H9 (cell line): ENCODE measurements at regions not wholly inside any gene's neighbourhood (a gene's known extent, or its start where the extent isn't known, plus 50 kb on each side); places are given as distances from the start of the nearest gene placed in this dataset.

Source experiments
- DNase-seq: peaks from one replicate; pipeline ENCODE4 v3.0.0-alpha.2; 2017
- H2AFZ ChIP-seq: one replicate; pipeline ENCODE4 v1.6.1; 2013; ENCODE audit warnings: mild to moderate bottlenecking, low read length, control low read depth, moderate library complexity
- H2AK5ac ChIP-seq: 2 replicates; pipeline ENCODE4 v1.6.1; 2013; ENCODE audit warnings: low read length, control low read depth, mixed read lengths; ENCODE audit not compliant: insufficient read length
- H2BK120ac ChIP-seq: one replicate; pipeline ENCODE4 v1.6.1; 2013; ENCODE audit warnings: low read depth, mild to moderate bottlenecking, low read length, control low read depth, inconsistent platforms; ENCODE audit not compliant: poor library complexity, severe bottlenecking
- H2BK12ac ChIP-seq: 2 replicates; pipeline ENCODE4 v1.6.1; 2013; ENCODE audit warnings: low read length, control low read depth, mixed read lengths, low read depth; ENCODE audit not compliant: insufficient read length
- H2BK15ac ChIP-seq: 2 replicates; pipeline ENCODE4 v1.6.1; 2013; ENCODE audit warnings: low read depth, low read length, control low read depth
- H2BK20ac ChIP-seq: one replicate; pipeline ENCODE4 v1.6.1; 2013; ENCODE audit warnings: low read depth, mild to moderate bottlenecking, low read length, control low read depth, inconsistent platforms; ENCODE audit not compliant: poor library complexity, severe bottlenecking
- H2BK5ac ChIP-seq: 2 replicates; pipeline ENCODE4 v1.6.1; 2013; ENCODE audit warnings: low read length, control low read depth, mixed read lengths; ENCODE audit not compliant: insufficient read length
- H3K14ac ChIP-seq: 2 replicates; pipeline ENCODE4 v1.6.1; 2013; ENCODE audit warnings: low read length, control low read depth; ENCODE audit not compliant: insufficient read depth
- H3K18ac ChIP-seq: 2 replicates; pipeline ENCODE4 v1.6.1; 2013; ENCODE audit warnings: low read depth, mild to moderate bottlenecking, mixed read lengths, low read length, control low read depth; ENCODE audit not compliant: insufficient read length
- H3K23ac ChIP-seq: 2 replicates; pipeline ENCODE4 v1.6.1; 2013; ENCODE audit warnings: low read length, control low read depth, mixed read lengths, low read depth; ENCODE audit not compliant: insufficient read length
- H3K23me2 ChIP-seq: 2 replicates; pipeline ENCODE4 v1.6.1; 2013; ENCODE audit warnings: low read depth, mild to moderate bottlenecking, mixed read lengths, low read length, control low read depth; ENCODE audit not compliant: insufficient read length, poor library complexity, severe bottlenecking
- H3K27ac ChIP-seq: 2 replicates; pipeline ENCODE4 v1.5.1; 2013; ENCODE audit warnings: low read length, control low read depth, mixed read lengths, low read depth; ENCODE audit not compliant: insufficient read length
- H3K27me3 ChIP-seq: 2 replicates; pipeline ENCODE4 v1.6.1; 2013; ENCODE audit warnings: low read length, control low read depth, inconsistent platforms; ENCODE audit not compliant: insufficient read depth
- H3K4ac ChIP-seq: 2 replicates; pipeline ENCODE4 v1.6.1; 2013; ENCODE audit warnings: low read depth, mild to moderate bottlenecking, control low read depth, inconsistent platforms, low read length, moderate library complexity
- H3K4me1 ChIP-seq: 2 replicates; pipeline ENCODE4 v1.6.1; 2013; ENCODE audit warnings: low read length, control low read depth, inconsistent platforms; ENCODE audit not compliant: insufficient read depth
- H3K4me2 ChIP-seq: 2 replicates; pipeline ENCODE4 v1.6.1; 2013; ENCODE audit warnings: low read length, control low read depth, mixed read lengths; ENCODE audit not compliant: insufficient read length, insufficient read depth
- H3K56ac ChIP-seq: 2 replicates; pipeline ENCODE4 v1.6.1; 2013; ENCODE audit warnings: low read depth, mild to moderate bottlenecking, mixed read lengths, low read length, control low read depth; ENCODE audit not compliant: insufficient read length
- H3K79me1 ChIP-seq: 2 replicates; pipeline ENCODE4 v1.6.1; 2013; ENCODE audit warnings: low read depth, mild to moderate bottlenecking, moderate library complexity, low read length, control low read depth, inconsistent platforms; ENCODE audit not compliant: insufficient read depth, poor library complexity, severe bottlenecking
- H3K79me2 ChIP-seq: 2 replicates; pipeline ENCODE4 v1.6.1; 2013; ENCODE audit warnings: low read length, control low read depth, inconsistent platforms; ENCODE audit not compliant: insufficient read depth
- H3K9ac ChIP-seq: 2 replicates; pipeline ENCODE4 v1.6.1; 2013; ENCODE audit warnings: low read length, control low read depth, mixed read lengths; ENCODE audit not compliant: insufficient read length; ENCODE audit errors: extremely low read depth
- H3K9me3 ChIP-seq: one replicate; pipeline ENCODE4 v1.6.1; 2013; ENCODE audit warnings: low read depth, low read length, inconsistent platforms; ENCODE audit not compliant: control insufficient read depth
- H3T11ph ChIP-seq: one replicate; pipeline ENCODE4 v1.6.1; 2013; ENCODE audit warnings: mild to moderate bottlenecking, low read length, control low read depth, inconsistent platforms
- H4K20me1 ChIP-seq: one replicate; pipeline ENCODE4 v1.6.1; 2013; ENCODE audit not compliant: control insufficient read depth, insufficient read length, insufficient read depth
- H4K5ac ChIP-seq: 2 replicates; pipeline ENCODE4 v1.6.1; 2013; ENCODE audit warnings: low read depth, mild to moderate bottlenecking, mixed read lengths, low read length, control low read depth; ENCODE audit not compliant: insufficient read length
- H4K8ac ChIP-seq: replicated peaks from 2 replicates; pipeline ENCODE4 v1.6.1; 2013; ENCODE audit warnings: low read length, control low read depth, mixed read lengths, low read depth; ENCODE audit not compliant: insufficient read length
- H4K91ac ChIP-seq: 2 replicates; pipeline ENCODE4 v1.6.1; 2013; ENCODE audit warnings: low read depth, mild to moderate bottlenecking, moderate library complexity, mixed read lengths, low read length, control low read depth; ENCODE audit not compliant: insufficient read length
- H3K27ac Mint-ChIP-seq, 3 experiments: 2 replicates in 2 of 3; 3 replicates in 1 of 3; pipeline ENCODE4 v1.8.0; 2020 to 2021; ENCODE audit warnings: mixed read lengths in 3 of 3, mild to moderate bottlenecking in 1 of 3, moderate library complexity in 1 of 3
- H3K27me3 Mint-ChIP-seq: 2 replicates; pipeline ENCODE4 v1.8.0; 2021; ENCODE audit warnings: low read depth, mild to moderate bottlenecking, moderate library complexity, mixed read lengths
- H3K36me3 Mint-ChIP-seq, 3 experiments: 2 replicates in 2 of 3; 3 replicates in 1 of 3; pipeline ENCODE4 v1.8.0; 2020 to 2021; ENCODE audit warnings: low read depth in 3 of 3, mixed read lengths in 3 of 3; ENCODE audit not compliant: insufficient read depth in 1 of 3
- H3K4me1 Mint-ChIP-seq, 2 experiments: 2 replicates each; pipeline ENCODE4 v1.8.0; 2020; ENCODE audit warnings: mixed read lengths in 2 of 2
- H3K4me3 Mint-ChIP-seq, 2 experiments: 2 replicates in 1 of 2; 3 replicates in 1 of 2; pipeline ENCODE4 v1.8.0; 2020 to 2021; ENCODE audit warnings: mild to moderate bottlenecking in 2 of 2, mixed read lengths in 2 of 2, moderate library complexity in 1 of 2
- H3K9me3 Mint-ChIP-seq, 2 experiments: 2 replicates in 1 of 2; 3 replicates in 1 of 2; pipeline ENCODE4 v1.8.0; 2020; ENCODE audit warnings: mild to moderate bottlenecking in 2 of 2, mixed read lengths in 2 of 2, moderate library complexity in 1 of 2
- CTCF ChIP-seq: fragments of 200-600 bp; sonication (generic); conservative IDR thresholded peaks from 3 replicates; pipeline ENCODE4 v1.8.0; 2021; ENCODE audit warnings: antibody characterized with exemption, mild to moderate bottlenecking
- WGBS: extraction: QIAGEN DNeasy Blood & Tissue Kit; methylation state at CpG from one replicate; pipeline ENCODE4 v1.1.7; 2013; ENCODE audit warnings: missing lambda C conversion rate, low lambda C conversion rate, mixed read lengths; ENCODE audit not compliant: insufficient read length; ENCODE audit errors: extremely low coverage; 5-methylcytosine and 5-hydroxymethylcytosine counted together

- H2BK20ac ChIP-seq: no peak overlapping the region
- H3K27ac ChIP-seq: no peak overlapping the region
- no peak overlapping the region for H3K23ac ChIP-seq
- Mint-ChIP-seq H3K36me3 (no peaks in the 10 kb centered on the region), H3K27me3 (no peaks in the 10 kb centered on the region; the same call in 1 of the 2 replicates), H3K4me1 (no peaks in the 10 kb centered on the region), H3K4me3 (no peak overlapping the region), H3K9me3 (no peaks in the 10 kb centered on the region), H3K27ac (no peak overlapping the region; a peak in 1 of 7 replicates)
- WGBS: no CpG with 5 or more reads among the region's 8 CpGs
- H3K23me2 ChIP-seq: no peaks in the 10 kb centered on the region
- H3K79me1 ChIP-seq: no peaks in the 10 kb centered on the region
- no peaks in the 10 kb centered on the region for H3K79me2 ChIP-seq
- H3K56ac ChIP-seq: no peak overlapping the region
- H3K14ac ChIP-seq: no peak overlapping the region
- no peak overlapping the region for H4K91ac ChIP-seq
- no peak overlapping the region for H2AK5ac ChIP-seq
- DNase-seq: no peak
- no peak overlapping the region for H2BK12ac ChIP-seq
- no peaks in the 10 kb centered on the region for H3K9me3 ChIP-seq
- no peaks in the 10 kb centered on the region for H3K4me1 ChIP-seq
- H4K8ac ChIP-seq: no peak overlapping the region
- H3K9ac ChIP-seq: no peak overlapping the region
- H2BK120ac ChIP-seq: no peak overlapping the region
- H2BK15ac ChIP-seq: no peak overlapping the region
- H2BK5ac ChIP-seq: no peak overlapping the region
- no peak overlapping the region for H3K4me2 ChIP-seq
- H2AFZ ChIP-seq: no peak overlapping the region
- no peak overlapping the region for H3K18ac ChIP-seq
- TF ChIP-seq CTCF: no peak
- H3K4ac ChIP-seq: no peak overlapping the region
- H3T11ph ChIP-seq: no peak overlapping the region
- H3K27me3 ChIP-seq: no peaks in the 10 kb centered on the region
- no peaks in the 10 kb centered on the region for H4K20me1 ChIP-seq
- no peak overlapping the region for H4K5ac ChIP-seq
Measured at GRCh38 chr14:97117693-97118092, 320.5 kb downstream of the VRK1 start.
